ENCODE measurements at regions not wholly inside any gene's neighbourhood (a gene's known extent, or its start where the extent isn't known, plus 50 kb on each side); places are given as distances from the start of the nearest gene placed in this dataset.

- intact Hi-C loops (cut with DNase I; ENCODE audit: low total_unique reads): no loop called here
- no peaks in the 10 kb centered on the region for H3K27me3 ChIP-seq (replicated peaks in 1 of 7)
- TF ChIP-seq POLR2AphosphoS5 (IDR thresholded peaks at IDR 0.05) (no peak), CTCF (IDR thresholded peaks at IDR 0.05 in 8 of 11, conservative IDR thresholded peaks at IDR 0.05 in 3 of 11) (no peak), POLR2A (IDR thresholded peaks at IDR 0.05) (no peak)
- no peak overlapping the region for H3K4me3 ChIP-seq
- H3K36me3 ChIP-seq: no peaks in the 10 kb centered on the region
- DNase-seq: no peak
- H3K9me3 ChIP-seq: peaks cover 0 to 4% (median 0%) of the 10 kb centered on the region in 8 donors
- H3K27ac ChIP-seq: no peak overlapping the region
- no peaks in the 10 kb centered on the region for H3K4me1 ChIP-seq
- 81 to 93% (median 88%) methylated on average over 5 of the region's 5 CpGs for WGBS, 5 donors
Observed at GRCh38 chr6:4516206-4516605, 260.0 kb upstream of the CDYL start.

GRCh38 chr6:4513561-4513960 is 262.6 kb upstream of the CDYL start:
- TF ChIP-seq POLR2AphosphoS5 (IDR thresholded peaks at IDR 0.05): no peak
- TF ChIP-seq POLR2A (IDR thresholded peaks at IDR 0.05): no peak
- no peak for TF ChIP-seq CTCF (IDR thresholded peaks at IDR 0.05 in 8 of 11, conservative IDR thresholded peaks at IDR 0.05 in 3 of 11)
- H3K9me3 ChIP-seq: no peaks in the 10 kb centered on the region
- no peaks in the 10 kb centered on the region for H3K36me3 ChIP-seq
- intact Hi-C loops (cut with DNase I; ENCODE audit: low total_unique reads): no loop called here
- H3K27ac ChIP-seq: no peak overlapping the region
- DNase-seq: no peak
- 90 to 97% (median 94%) methylated on average over 4 of the region's 4 CpGs for WGBS, 5 donors
- peaks cover 0 to 6% (median 0%) of the 10 kb centered on the region in 7 donors for H3K27me3 ChIP-seq (replicated peaks in 1 of 7)
- no peak overlapping the region for H3K4me3 ChIP-seq
- no peaks in the 10 kb centered on the region for H3K4me1 ChIP-seq

- H3K36me3 ChIP-seq: no peaks in the 10 kb centered on the region
- H3K27me3 ChIP-seq (replicated peaks in 1 of 7): peaks cover 0 to 6% (median 0%) of the 10 kb centered on the region in 7 donors
- no peaks in the 10 kb centered on the region for H3K4me1 ChIP-seq
- intact Hi-C loops (cut with DNase I; ENCODE audit: low total_unique reads): no loop called here
- WGBS, 5 donors: 72 to 89% (median 75%) methylated on average over 7 of the region's 7 CpGs
- no peak overlapping the region for H3K27ac ChIP-seq
- no peaks in the 10 kb centered on the region for H3K9me3 ChIP-seq
- H3K4me3 ChIP-seq: no peak overlapping the region
- DNase-seq: no peak
- TF ChIP-seq POLR2A (IDR thresholded peaks at IDR 0.05) (no peak), POLR2AphosphoS5 (IDR thresholded peaks at IDR 0.05) (no peak), CTCF (IDR thresholded peaks at IDR 0.05 in 8 of 11, conservative IDR thresholded peaks at IDR 0.05 in 3 of 11) (no peak)
Observed at GRCh38 chr6:4512051-4512471, 264.1 kb upstream of the CDYL start.

- intact Hi-C loops (cut with DNase I; ENCODE audit: low total_unique reads): no loop called here
- Histone ChIP-seq H3K9me3 (no peaks in the 10 kb centered on the region), H3K27me3 (replicated peaks in 1 of 7) (peaks cover 0 to 6% (median 0%) of the 10 kb centered on the region in 7 donors), H3K36me3 (no peaks in the 10 kb centered on the region), H3K4me1 (no peaks in the 10 kb centered on the region), H3K27ac (no peak overlapping the region), H3K4me3 (no peak overlapping the region)
- no peak for TF ChIP-seq POLR2A (IDR thresholded peaks at IDR 0.05)
- TF ChIP-seq CTCF (IDR thresholded peaks at IDR 0.05 in 8 of 11, conservative IDR thresholded peaks at IDR 0.05 in 3 of 11): no peak
- DNase-seq: no peak
- 66 to 83% (median 78%) methylated on average over 1 to 5 of the region's 5 CpGs for WGBS, 5 donors
Observed at GRCh38 chr6:4511641-4512020, 264.6 kb upstream of the CDYL start.

Data from spleen (tissue), 11 donors.